GM12875 (cell line): ENCODE measurements at regions not wholly inside any gene's neighbourhood (a gene's known extent, or its start where the extent isn't known, plus 50 kb on each side); places are given as distances from the start of the nearest gene placed in this dataset.

Source experiments
- H3K4me3 ChIP-seq: one replicate; pipeline ENCODE4 v1.5.1; 2011; ENCODE audit warnings: low read depth, low read length, control low read depth
- TF ChIP-seq, protein P1 (sequence below): IDR thresholded peaks from 2 replicates; pipeline ENCODE4 v1.5.1; 2011; ENCODE audit warnings: low read depth, mild to moderate bottlenecking, control low read depth, inconsistent platforms, low read length, moderate library complexity, borderline replicate concordance; ENCODE audit not compliant: insufficient read depth

DNA sequence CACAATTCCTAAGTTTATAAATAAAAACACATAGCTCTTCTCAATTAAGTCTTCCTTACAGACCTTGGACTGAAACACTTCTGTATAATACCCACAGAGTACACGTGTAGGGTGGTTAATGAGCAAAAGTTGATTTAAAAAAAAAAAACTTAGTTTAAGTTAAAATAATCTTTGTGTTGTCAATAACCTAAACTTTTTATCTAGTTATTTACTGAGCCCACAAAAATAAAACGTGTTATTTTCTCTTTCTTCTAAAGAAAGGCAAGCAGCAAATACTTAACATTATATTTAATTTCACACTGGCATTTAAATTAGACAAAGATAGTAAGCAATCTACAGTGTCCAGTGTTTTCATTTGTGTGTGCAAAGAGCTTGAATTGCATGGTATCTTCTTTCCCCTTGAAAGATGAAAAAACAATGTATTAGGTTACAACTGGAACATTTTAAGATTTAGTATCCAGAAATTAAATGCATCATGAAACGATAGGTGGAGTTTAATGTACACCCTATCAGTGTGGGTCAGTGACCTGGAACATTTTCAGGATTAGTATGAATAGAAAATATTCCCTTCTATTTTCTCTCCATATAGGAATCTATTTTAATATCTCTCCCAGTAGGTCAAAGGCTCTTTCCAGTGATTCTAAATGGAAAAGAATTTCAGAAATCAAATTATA is 1014.8 kb downstream of the NR2F1-AS1 start:
- no peak overlapping the region for H3K4me3 ChIP-seq
- TF ChIP-seq, protein P1, sequence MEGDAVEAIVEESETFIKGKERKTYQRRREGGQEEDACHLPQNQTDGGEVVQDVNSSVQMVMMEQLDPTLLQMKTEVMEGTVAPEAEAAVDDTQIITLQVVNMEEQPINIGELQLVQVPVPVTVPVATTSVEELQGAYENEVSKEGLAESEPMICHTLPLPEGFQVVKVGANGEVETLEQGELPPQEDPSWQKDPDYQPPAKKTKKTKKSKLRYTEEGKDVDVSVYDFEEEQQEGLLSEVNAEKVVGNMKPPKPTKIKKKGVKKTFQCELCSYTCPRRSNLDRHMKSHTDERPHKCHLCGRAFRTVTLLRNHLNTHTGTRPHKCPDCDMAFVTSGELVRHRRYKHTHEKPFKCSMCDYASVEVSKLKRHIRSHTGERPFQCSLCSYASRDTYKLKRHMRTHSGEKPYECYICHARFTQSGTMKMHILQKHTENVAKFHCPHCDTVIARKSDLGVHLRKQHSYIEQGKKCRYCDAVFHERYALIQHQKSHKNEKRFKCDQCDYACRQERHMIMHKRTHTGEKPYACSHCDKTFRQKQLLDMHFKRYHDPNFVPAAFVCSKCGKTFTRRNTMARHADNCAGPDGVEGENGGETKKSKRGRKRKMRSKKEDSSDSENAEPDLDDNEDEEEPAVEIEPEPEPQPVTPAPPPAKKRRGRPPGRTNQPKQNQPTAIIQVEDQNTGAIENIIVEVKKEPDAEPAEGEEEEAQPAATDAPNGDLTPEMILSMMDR, result no peak

DNA sequence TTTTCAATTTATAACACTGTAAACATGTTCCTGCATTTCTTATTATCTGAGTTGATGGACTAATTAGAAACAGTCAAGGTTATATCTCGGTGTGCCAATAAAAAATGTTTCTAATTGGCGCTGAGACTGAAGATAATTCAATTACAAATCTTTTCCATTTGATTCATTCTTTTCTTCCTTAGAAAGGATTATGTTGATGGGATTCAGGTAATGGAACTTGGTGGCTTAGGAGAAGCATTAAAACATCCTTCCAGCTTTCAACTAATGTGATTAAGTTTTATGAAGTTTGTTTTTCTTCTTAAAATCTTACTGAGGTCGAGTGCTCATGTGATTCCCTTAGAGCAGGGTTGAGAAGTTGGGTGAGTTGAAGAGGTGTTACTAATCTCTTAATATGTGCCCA is 1015.3 kb downstream of the NR2F1-AS1 start:
- TF ChIP-seq, protein P1, result no peak
- H3K4me3 ChIP-seq, result no peak overlapping the region

DNA sequence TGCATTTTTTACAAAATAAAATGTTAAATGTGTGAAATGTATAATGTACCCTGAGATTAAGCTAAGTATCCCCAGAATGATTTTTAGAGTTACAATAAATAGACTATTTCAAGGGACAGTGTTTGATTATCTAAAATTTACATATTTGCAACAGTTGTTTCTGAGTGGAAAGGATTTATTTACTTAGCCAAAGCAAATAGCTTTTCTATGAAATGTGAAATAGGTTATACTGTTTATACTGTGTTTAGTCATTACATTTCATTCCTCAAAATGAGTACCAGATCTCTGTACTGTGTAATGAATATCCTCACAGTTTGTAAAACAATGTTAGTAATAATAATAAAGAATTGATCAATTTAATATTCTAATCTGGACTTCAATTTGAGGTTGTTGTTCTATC is 1019.0 kb downstream of the NR2F1-AS1 start:
- TF ChIP-seq, protein P1, result no peak
- no peak overlapping the region for H3K4me3 ChIP-seq

DNA sequence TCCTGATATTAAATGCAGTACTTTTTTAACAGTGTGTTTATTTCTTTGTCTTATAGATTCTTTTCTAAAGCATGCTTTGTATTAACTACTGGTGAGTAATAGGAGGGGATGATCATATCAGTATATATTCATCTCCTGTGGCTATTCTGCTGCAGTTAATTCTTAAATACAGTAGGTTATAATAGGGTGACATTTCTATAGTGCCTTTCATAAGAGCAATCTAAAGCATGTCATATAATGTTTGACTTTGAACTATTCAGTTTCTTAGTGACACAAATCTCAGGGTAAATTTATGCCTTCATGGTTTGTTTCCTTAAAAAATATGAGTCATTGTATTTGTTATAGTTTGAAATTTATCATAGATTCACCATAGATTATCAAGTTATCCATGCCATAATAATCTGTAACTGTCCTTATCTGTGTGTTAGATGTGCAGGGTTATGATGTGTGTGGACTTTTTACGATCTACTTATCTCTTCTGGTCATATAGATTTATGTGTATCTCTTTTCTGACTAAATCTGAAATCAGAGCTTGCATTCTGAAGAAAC is 1019.5 kb downstream of the NR2F1-AS1 start:
- TF ChIP-seq, protein P1, result no peak
- no peak overlapping the region for H3K4me3 ChIP-seq

DNA sequence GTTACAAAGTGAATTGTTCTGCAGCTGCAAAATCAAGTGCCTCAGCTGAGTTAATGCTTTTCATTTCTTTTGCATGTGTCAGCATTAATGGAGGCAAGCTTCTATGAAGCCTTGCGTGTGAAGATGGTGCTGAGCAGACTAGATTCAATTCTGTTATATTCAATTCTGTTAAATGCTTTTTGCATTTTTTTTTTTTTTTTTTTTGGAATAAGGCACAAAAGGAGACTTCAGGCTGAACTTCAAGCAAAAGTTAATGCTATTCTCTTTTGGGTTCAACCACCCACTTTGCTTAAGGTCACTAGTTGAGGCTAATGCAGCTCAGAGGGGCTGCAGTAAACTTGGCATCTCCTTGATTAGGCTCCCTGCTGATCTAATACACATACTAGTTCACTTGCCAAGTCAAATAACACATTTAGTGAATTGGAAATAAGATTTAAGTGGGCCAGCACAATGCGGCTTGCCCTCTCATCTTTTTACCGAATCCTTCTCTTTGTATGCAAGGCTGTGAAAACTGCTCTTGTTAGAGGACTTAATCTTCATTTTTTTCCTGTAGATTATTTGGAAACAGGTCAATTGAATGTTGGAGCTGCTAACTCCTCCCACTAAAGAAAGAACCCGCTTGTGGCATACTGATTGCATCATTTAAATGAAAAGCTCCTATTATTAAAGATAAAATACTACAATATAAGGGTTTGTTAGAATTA is 1020.2 kb downstream of the NR2F1-AS1 start:
- no peak overlapping the region for H3K4me3 ChIP-seq
- TF ChIP-seq, protein P1, result no peak

DNA sequence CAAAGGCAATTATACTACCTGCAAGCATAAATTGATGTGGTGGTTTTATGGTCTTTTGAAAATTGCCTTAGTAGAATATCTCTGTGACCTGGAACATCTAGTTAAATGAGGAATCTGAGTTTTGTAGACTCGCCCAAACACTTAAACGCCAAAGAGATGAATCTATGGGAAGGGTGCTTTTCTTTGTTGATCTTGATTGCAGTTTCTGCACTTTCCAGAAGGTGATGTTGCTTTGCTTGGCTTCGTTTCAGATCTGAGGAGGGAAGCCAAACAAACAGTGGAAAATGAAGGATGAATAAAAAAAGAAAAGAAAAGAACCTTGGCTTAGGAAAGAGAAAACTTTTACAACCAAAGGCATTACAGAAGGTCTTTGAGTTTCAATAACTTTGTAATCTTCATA is 1021.2 kb downstream of the NR2F1-AS1 start:
- TF ChIP-seq, protein P1, result no peak
- no peak overlapping the region for H3K4me3 ChIP-seq

DNA sequence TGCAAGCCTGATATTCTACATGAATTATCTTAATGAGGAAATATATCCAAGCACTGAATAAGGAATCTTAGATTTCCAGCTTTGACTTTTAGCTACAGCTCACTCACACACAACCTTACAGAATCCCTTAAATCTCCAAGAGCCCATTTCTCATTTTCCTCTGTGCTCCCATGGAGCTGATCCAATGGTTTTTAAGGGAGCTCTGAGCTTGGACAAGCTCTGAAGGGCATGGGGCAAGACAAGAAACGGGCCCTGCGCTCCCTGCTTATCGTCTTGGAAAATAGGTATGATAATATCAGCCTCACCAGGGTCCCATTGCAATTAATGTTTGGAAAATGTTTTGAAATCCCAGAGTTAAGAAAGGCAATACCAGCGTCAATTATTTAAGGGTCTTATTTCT is 1021.7 kb downstream of the NR2F1-AS1 start:
- TF ChIP-seq, protein P1, result no peak

More for the DNA sequence above, 1021.7 kb downstream of the NR2F1-AS1 start:
- no peak overlapping the region for H3K4me3 ChIP-seq
